ENCODE measurements at regions not wholly inside any gene's neighbourhood (a gene's known extent, or its start where the extent isn't known, plus 50 kb on each side); places are given as distances from the start of the nearest gene placed in this dataset.

DNA sequence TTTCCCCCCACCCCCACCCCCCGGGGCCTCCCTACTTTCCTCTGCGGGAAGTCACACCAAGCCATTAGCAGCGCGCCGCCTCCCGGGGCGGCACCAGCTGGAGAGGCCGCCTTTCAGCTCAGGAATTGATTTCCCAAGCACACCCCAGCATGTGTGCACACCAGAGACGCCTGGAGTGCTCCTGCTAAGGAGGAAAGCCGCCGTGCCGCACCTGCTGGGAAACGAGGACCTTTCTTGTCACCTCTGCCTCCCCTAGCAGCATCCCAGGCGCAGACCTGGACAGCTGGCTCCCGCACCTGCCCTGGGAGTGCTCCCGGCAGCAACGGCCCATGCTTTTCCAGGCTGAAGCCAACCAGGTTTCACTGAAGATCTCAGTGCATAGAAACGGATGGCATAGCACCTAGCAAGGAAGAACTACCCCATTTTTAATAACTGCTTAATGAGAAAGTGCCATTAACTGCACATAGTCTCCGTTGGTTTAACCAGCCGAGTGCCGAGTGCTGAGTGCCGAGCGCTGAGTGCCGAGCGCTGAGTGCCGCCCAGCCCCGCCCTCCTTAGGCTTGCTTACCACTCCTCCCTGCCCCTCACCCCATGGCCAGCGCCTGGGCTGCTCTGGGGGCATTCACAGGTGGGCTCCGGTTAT, 165.0 kb downstream of the USP12 start:
- DNase-seq: no peak
- no peak for TF ChIP-seq CTCF (IDR thresholded peaks at IDR 0.05)
- H3K4me3 ChIP-seq: peak overlapping the region; percentile 19 to 64 (median 44)

GRCh38 chr13:27005976-27006518, 165.6 kb downstream of the USP12 start:
- Histone ChIP-seq H3K9me3 (no peaks in the 10 kb centered on the region), H3K27ac (peak overlapping the region in 3 of 4 donors; percentile 53 to 61 (median 53)), H3K27me3 (peaks cover 0 to 23% (median 0%) of the 10 kb centered on the region in 4 donors), H3K36me3 (no peaks in the 10 kb centered on the region), H3K4me1 (peaks cover 9 to 28% (median 18%) of the 10 kb centered on the region in 3 donors), H3K4me3 (peak overlapping the region in 3 of 4 donors; percentile 42 to 64 (median 45))
- TF ChIP-seq CTCF (IDR thresholded peaks at IDR 0.05): no peak
- TF ChIP-seq POLR2A (IDR thresholded peaks at IDR 0.05): no peak
- 74% methylated on average over 6 of the region's 8 CpGs; no CpG with 5 or more reads in 1 of the 2 donors for WGBS, 2 donors
- intact Hi-C loops (cut with DNase I): no loop called here
- no peak for DNase-seq

More for the DNA sequence above, 165.0 kb downstream of the USP12 start:
- H3K27me3 ChIP-seq: peaks cover 0 to 23% (median 0%) of the 10 kb centered on the region in 4 donors
- H3K4me1 ChIP-seq: peaks cover 9 to 28% (median 18%) of the 10 kb centered on the region in 3 donors
- H3K27ac ChIP-seq: peak overlapping the region in 3 of 4 donors; percentile 53 to 61 (median 53)
- intact Hi-C loops (cut with DNase I): no loop called here
- no peaks in the 10 kb centered on the region for H3K9me3 ChIP-seq
- 0 to 15% methylated on average over 9 to 20 of the region's 29 CpGs for WGBS, 2 donors
- no peaks in the 10 kb centered on the region for H3K36me3 ChIP-seq

GRCh38 chr13:27005556-27005955, 166.1 kb downstream of the USP12 start:
- Histone ChIP-seq H3K27me3 (peaks cover 0 to 23% (median 0%) of the 10 kb centered on the region in 4 donors), H3K9me3 (no peaks in the 10 kb centered on the region), H3K27ac (peak overlapping the region in 3 of 4 donors; percentile 53 to 61 (median 53)), H3K4me3 (no peak overlapping the region), H3K36me3 (no peaks in the 10 kb centered on the region), H3K4me1 (peaks cover 9 to 28% (median 18%) of the 10 kb centered on the region in 3 donors)
- intact Hi-C loops (cut with DNase I): no loop called here
- DNase-seq: no peak
- WGBS, 2 donors: 10 to 65% methylated on average over 4 to 9 of the region's 9 CpGs
- TF ChIP-seq POLR2A (IDR thresholded peaks at IDR 0.05) (no peak), CTCF (IDR thresholded peaks at IDR 0.05) (no peak)

GRCh38 chr13:27004866-27005265, 166.7 kb downstream of the USP12 start:
- intact Hi-C loops (cut with DNase I): no loop called here
- 75 to 84% methylated on average over 5 of the region's 5 CpGs for WGBS, 2 donors
- DNase-seq: no peak
- H3K4me1 ChIP-seq: peaks cover 9 to 28% (median 18%) of the 10 kb centered on the region in 3 donors
- no peaks in the 10 kb centered on the region for H3K36me3 ChIP-seq
- TF ChIP-seq POLR2A (IDR thresholded peaks at IDR 0.05): no peak
- peak overlapping the region in 2 of 4 donors; percentile 10 to 53 for H3K27ac ChIP-seq
- H3K27me3 ChIP-seq: peaks cover 0 to 23% (median 0%) of the 10 kb centered on the region in 4 donors
- no peaks in the 10 kb centered on the region for H3K9me3 ChIP-seq
- H3K4me3 ChIP-seq: no peak overlapping the region

DNA sequence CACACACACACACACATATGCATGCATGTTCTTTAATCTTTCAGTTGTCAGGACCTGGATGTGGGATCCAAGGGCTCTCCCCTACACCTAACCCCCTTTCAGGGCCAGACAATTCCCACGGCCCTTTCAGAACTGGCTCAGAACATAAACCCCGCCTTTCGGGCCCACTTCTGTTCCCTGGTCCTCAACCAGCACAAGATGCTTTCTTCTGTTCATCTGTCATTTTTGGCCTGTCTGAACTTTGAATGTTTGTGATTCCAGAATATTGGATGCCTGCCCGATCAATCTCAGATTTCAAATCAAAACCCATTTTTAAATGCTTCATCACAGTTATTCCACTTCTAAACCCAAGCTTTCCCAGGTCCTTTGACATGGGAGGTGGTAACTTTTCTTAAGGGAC, 167.3 kb downstream of the USP12 start:
- no peak for DNase-seq
- Histone ChIP-seq H3K4me3 (no peak overlapping the region), H3K27ac (peak overlapping the region in 1 of 4 donors; percentile 10), H3K27me3 (peaks cover 0 to 27% (median 0%) of the 10 kb centered on the region in 4 donors), H3K4me1 (peaks cover 9 to 28% (median 18%) of the 10 kb centered on the region in 3 donors), H3K9me3 (no peaks in the 10 kb centered on the region), H3K36me3 (no peaks in the 10 kb centered on the region)
- intact Hi-C loops (cut with DNase I): no loop called here
- WGBS, 2 donors: 61 to 87% methylated on average over 4 of the region's 4 CpGs
- no peak for TF ChIP-seq CTCF (IDR thresholded peaks at IDR 0.05)
- no peak for TF ChIP-seq POLR2A (IDR thresholded peaks at IDR 0.05)
